ENCODE measurements at regions not wholly inside any gene's neighbourhood (a gene's known extent, or its start where the extent isn't known, plus 50 kb on each side); places are given as distances from the start of the nearest gene placed in this dataset.

DNA sequence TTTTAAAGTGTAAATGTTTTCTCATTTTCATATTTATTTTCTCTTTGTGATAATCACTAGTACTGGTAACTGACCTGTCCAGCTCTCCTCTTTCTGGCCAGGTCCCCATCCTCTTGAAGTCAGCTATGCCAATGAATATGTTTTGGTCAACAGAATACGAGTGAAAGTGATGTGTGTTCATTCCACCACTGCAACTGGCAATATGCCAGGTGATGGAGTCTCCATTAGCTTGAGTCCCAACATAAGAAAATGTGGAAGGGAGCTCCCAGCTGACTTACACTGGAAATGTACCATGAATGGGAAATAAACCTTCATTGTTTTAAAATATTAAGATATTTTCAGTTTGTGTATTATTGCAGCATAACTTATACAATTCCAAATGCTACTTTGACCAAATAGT is 75.8 kb downstream of the CCDC34 start:
- no peak for DNase-seq (ENCODE audit: extremely low read depth, low read depth)
- TF ChIP-seq, protein P1, sequence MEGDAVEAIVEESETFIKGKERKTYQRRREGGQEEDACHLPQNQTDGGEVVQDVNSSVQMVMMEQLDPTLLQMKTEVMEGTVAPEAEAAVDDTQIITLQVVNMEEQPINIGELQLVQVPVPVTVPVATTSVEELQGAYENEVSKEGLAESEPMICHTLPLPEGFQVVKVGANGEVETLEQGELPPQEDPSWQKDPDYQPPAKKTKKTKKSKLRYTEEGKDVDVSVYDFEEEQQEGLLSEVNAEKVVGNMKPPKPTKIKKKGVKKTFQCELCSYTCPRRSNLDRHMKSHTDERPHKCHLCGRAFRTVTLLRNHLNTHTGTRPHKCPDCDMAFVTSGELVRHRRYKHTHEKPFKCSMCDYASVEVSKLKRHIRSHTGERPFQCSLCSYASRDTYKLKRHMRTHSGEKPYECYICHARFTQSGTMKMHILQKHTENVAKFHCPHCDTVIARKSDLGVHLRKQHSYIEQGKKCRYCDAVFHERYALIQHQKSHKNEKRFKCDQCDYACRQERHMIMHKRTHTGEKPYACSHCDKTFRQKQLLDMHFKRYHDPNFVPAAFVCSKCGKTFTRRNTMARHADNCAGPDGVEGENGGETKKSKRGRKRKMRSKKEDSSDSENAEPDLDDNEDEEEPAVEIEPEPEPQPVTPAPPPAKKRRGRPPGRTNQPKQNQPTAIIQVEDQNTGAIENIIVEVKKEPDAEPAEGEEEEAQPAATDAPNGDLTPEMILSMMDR (IDR thresholded peaks at IDR 0.05; ENCODE audit: low read depth, low read length): no peak

DNA sequence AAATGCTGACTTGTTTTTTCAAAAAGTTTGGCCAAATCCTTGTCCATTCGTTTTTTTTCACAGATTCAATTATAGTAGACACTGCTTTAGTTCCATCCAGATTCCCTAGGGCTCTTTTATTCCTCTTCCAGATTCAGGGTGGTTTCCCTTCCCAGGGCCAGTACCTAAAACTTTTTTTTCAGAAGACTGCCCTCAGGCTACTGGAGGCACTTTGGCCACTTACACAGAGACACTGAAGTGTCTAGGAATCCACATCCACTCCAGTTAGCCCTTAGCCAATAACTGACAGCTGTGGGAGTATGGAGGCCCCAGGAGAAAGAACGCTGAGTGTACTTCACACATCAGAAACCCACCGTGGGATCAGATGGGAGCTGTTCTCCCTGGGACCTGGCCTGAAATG is 77.3 kb downstream of the CCDC34 start:
- TF ChIP-seq, protein P1 (IDR thresholded peaks at IDR 0.05; ENCODE audit: low read depth, low read length): no peak
- no peak for DNase-seq (ENCODE audit: extremely low read depth, low read depth)

DNA sequence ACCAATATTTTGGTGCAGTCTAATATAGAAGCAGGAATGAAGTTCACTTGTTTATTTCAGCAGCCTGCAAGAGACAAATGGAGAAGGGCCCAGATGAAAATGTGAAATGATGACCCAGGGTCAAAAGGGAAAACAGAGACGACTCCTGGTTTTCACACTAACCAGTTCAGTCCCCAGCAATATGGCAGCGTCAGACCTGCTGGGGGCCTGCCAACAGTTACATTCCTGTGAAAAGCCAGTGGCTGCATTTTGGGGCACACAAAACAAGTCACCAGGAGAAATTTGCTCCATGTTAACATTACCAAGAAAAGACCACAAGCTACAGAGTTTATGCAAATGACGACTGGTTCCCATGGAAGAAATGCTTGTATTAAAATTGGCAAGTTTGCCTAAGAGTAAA is 80.2 kb downstream of the CCDC34 start:
- no peak for DNase-seq (ENCODE audit: extremely low read depth, low read depth)
- TF ChIP-seq, protein P1 (IDR thresholded peaks at IDR 0.05; ENCODE audit: low read depth, low read length): no peak

DNA sequence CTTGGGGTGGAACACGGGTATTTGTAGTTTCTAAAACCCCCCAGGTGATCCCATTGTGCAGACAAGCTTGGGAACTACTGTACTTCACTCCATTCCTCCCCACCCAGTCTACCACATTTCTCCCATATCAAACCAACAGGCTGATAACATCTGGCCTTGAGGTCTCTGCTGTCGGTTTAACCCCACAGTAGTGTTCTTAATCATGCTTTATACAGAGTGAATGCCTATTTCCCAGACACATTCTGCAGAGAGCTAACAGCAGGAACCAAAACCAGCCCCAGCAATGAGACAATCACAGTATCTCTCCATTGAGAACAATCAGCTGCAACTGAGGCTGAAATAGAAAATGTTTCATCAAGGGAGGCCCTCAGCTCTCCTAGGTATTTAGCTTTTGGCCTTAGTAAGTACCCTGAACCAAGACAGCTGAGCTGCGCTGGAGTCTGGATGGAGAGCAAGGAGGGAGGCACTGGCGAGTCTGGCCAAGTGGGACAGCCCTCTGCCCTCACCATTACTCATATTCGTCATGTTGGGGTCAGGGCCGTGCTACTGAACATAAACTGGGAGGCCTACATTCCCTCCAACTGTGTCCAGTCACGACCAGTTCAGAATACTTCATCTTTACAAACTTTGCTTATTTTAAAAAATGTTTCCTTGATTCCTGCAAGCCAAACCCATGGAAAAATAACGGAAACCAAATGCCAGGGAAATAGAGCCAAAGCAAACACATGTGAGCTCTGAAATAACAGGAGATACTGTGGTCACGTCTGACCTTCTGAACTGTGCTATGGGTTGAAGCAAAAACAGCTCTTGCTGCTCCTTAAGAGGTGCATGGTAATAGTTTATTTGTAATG is 81.0 kb downstream of the CCDC34 start:
- TF ChIP-seq, protein P1 (IDR thresholded peaks at IDR 0.05; ENCODE audit: low read depth, low read length): no peak
- peak; percentile 95 for DNase-seq (ENCODE audit: extremely low read depth, low read depth)

DNA sequence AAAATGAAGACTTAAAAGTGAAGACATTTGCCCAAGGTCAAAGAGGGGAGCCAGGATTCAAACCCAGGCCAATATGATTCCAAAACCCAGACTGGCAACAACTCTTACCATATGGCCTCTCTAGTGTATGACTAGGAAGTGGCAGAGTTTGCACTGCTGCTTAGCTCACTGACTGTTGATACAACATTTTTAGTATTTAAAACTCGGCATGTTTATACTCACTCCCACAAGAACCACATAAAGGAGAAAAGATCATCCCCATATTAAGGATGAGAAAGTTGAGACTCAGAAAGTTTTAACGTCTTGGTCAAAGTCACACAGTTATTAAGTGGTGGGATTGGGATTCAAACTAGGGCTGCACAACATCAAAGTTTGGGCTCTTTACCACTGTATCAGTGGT is 81.7 kb downstream of the CCDC34 start:
- TF ChIP-seq, protein P1 (IDR thresholded peaks at IDR 0.05; ENCODE audit: low read depth, low read length): no peak

DNA sequence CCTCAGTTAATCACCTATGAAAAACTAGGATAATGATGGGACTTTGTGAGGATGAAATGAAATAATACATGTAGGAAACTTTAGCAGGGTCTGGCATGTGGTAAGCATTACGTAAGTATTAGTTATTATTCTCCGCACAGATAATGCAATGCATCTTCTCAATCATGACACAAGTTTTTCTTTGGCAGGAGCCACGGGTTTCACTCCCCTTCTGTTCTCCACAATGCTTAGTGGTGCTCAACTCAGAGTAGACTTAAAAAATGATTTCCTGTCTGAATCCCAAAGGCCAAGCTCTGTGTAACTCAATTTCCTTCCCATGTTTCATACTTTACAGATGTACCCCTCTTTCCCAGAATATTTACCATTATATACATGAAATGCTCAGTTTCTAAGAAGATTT is 82.9 kb downstream of the CCDC34 start:
- DNase-seq (ENCODE audit: extremely low read depth, low read depth): no peak
- TF ChIP-seq, protein P1 (IDR thresholded peaks at IDR 0.05; ENCODE audit: low read depth, low read length): no peak

More for the DNA sequence above, 81.7 kb downstream of the CCDC34 start:
- DNase-seq (ENCODE audit: extremely low read depth, low read depth): no peak

DNA sequence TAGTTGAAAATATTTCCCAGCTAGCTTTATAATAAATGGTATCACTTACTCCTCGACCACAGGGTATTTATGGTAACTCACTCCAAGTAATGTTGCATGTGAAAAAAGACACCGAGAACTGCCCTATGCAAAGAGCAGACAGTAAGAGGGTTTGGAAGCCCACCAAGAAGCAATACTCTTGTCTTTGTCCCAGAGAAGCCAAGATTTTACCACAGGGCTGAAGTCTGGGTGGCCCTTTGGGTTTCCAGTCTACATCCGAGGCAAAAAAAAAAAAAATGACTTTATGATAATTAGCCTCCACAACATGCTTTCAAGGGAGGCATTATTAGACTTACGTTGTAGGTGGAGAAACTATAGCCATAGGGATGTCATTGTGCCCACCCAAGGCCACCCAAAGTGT is 83.6 kb downstream of the CCDC34 start:
- DNase-seq (ENCODE audit: extremely low read depth, low read depth): no peak
- TF ChIP-seq, protein P1 (IDR thresholded peaks at IDR 0.05; ENCODE audit: low read depth, low read length): no peak
